Left ventricle myocardium inferior (tissue), 1 donor: ENCODE measurements at regions not wholly inside any gene's neighbourhood (a gene's known extent, or its start where the extent isn't known, plus 50 kb on each side); places are given as distances from the start of the nearest gene placed in this dataset.

Source experiments
- DNase-seq: peaks from one replicate; pipeline ENCODE4 v3.0.0-alpha.2; 2020
- H3K27ac ChIP-seq: fragments of 200-600 bp; replicated peaks from 2 replicates; pipeline ENCODE4 v1.8.0; 2021
- H3K27me3 ChIP-seq: fragments of 200-600 bp; 2 replicates; pipeline ENCODE4 v1.8.0; 2021; ENCODE audit warnings: low read depth
- H3K36me3 ChIP-seq: fragments of 200-600 bp; 2 replicates; pipeline ENCODE4 v1.8.0; 2021
- H3K4me1 ChIP-seq: fragments of 200-600 bp; 2 replicates; pipeline ENCODE4 v1.8.0; 2021
- H3K4me3 ChIP-seq: fragments of 200-600 bp; 2 replicates; pipeline ENCODE4 v1.8.0; 2021; ENCODE audit warnings: mild to moderate bottlenecking, moderate library complexity
- H3K9me3 ChIP-seq: fragments of 200-600 bp; replicated peaks from 2 replicates; pipeline ENCODE4 v1.8.0; 2021
- intact Hi-C: fragments of 100-400 bp; cut with micrococcal nuclease; formaldehyde crosslinking; loops from one replicate; pipeline ENCODE4 v1.11.0; 2022
- TF ChIP-seq, protein P1 (sequence below): fragments of 200-600 bp; IDR thresholded peaks from 2 replicates; pipeline ENCODE4 v1.8.0; 2021; ENCODE audit warnings: antibody characterized with exemption, mild to moderate bottlenecking, borderline replicate concordance
- donor health status: DM: no; HTN: yes; CAD: no; lungs with severe emphysema.

DNA sequence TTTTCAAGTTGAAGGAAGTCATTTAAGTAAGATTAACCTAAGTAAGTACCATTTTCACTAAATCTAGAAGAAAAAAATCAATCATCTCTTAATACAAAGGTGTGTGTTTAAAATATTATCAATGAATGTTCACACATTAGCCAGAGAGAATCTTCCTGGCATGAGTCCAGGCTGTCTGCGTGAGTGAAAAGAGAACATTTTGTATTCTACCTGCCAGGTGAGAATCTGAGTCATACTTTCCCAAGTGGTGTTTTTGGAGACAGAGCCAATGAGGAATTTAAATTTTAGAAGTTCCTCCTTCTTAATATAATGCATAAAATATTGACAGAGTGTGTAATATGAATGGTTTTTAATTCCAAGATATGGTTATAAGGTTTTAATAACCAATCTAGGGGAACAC is 371.8 kb upstream of the NR3C2 start:
- H3K9me3 ChIP-seq, result peaks cover 13% of the 10 kb centered on the region
- TF ChIP-seq, protein P1, sequence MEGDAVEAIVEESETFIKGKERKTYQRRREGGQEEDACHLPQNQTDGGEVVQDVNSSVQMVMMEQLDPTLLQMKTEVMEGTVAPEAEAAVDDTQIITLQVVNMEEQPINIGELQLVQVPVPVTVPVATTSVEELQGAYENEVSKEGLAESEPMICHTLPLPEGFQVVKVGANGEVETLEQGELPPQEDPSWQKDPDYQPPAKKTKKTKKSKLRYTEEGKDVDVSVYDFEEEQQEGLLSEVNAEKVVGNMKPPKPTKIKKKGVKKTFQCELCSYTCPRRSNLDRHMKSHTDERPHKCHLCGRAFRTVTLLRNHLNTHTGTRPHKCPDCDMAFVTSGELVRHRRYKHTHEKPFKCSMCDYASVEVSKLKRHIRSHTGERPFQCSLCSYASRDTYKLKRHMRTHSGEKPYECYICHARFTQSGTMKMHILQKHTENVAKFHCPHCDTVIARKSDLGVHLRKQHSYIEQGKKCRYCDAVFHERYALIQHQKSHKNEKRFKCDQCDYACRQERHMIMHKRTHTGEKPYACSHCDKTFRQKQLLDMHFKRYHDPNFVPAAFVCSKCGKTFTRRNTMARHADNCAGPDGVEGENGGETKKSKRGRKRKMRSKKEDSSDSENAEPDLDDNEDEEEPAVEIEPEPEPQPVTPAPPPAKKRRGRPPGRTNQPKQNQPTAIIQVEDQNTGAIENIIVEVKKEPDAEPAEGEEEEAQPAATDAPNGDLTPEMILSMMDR, result no peak
- no peaks in the 10 kb centered on the region for H3K4me1 ChIP-seq
- H3K36me3 ChIP-seq, result no peaks in the 10 kb centered on the region
- H3K27me3 ChIP-seq, result no peaks in the 10 kb centered on the region
- H3K27ac ChIP-seq, result no peak overlapping the region
- intact Hi-C loops, result no loop called here
- H3K4me3 ChIP-seq, result no peak overlapping the region
- no peak for DNase-seq

DNA sequence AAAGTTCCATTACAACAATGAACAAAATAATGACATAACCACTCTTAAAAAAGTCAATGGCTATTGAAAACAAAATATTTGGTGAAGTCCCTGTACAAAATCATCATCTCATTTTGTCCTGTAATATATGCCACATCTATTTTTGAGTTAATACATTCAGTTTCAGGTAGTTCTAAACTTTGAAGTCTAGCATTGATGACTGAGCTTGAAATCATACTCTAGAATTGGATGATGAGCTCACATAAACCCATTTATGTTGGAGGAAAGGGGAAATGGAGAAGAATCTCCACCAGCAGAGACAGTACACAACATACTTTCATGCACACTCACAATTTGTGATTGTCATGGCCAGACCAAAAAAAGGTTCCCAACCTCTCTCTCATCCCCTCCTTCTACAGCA is 371.1 kb upstream of the NR3C2 start:
- TF ChIP-seq, protein P1, result no peak
- Histone ChIP-seq H3K36me3 (no peaks in the 10 kb centered on the region), H3K27ac (no peak overlapping the region), H3K4me1 (no peaks in the 10 kb centered on the region), H3K4me3 (no peak overlapping the region), H3K9me3 (peaks cover 13% of the 10 kb centered on the region), H3K27me3 (no peaks in the 10 kb centered on the region)
- intact Hi-C loops, result no loop called here
- no peak for DNase-seq

DNA sequence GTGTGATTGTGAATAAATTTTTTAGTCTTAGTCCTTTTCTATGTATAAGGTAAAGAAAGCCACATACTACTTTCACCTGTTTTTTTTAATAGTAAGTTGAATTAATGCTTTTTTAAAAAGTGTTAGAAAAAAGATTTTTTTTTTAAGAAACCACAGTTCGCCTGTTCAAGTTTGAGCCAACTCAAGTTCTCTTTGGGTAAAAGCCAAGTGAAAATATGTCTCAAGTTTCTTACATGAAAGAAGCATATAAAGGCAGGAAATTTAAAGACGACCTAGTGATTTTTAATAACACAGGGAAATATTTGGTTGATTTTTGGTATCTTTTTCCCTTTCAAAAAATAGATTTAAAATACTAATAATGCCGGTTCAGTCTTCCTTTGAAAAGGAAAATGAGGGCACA is 369.9 kb upstream of the NR3C2 start:
- peaks cover 10% of the 10 kb centered on the region for H3K9me3 ChIP-seq
- TF ChIP-seq, protein P1, result no peak
- H3K4me1 ChIP-seq, result no peaks in the 10 kb centered on the region
- intact Hi-C loops, result no loop called here
- H3K4me3 ChIP-seq, result no peak overlapping the region
- H3K27ac ChIP-seq, result no peak overlapping the region
- DNase-seq, result no peak
- H3K36me3 ChIP-seq, result no peaks in the 10 kb centered on the region
- H3K27me3 ChIP-seq, result no peaks in the 10 kb centered on the region

DNA sequence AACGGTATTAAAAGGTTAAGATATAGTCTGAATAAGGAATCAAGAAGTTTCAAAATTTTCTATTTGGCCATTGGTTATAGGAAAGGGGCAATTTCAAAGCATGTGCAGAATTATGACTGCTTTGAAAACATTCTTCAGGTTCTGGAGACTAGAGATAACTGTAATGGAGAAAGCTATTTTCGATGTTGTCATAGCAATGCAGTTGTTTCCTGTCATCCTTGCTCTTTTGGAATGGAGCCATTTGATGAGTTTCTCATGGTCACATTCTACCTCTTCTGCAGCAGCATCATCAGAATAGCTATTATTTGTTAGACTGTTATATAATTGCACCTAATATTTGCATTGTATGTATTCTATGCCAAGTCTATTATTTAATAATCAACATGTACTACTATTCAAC is 368.2 kb upstream of the NR3C2 start:
- peaks cover 10% of the 10 kb centered on the region for H3K9me3 ChIP-seq
- H3K36me3 ChIP-seq, result no peaks in the 10 kb centered on the region
- no peak for DNase-seq
- no peak overlapping the region for H3K4me3 ChIP-seq
- H3K27me3 ChIP-seq, result no peaks in the 10 kb centered on the region
- intact Hi-C loops, result no loop called here
- TF ChIP-seq, protein P1, result no peak
- no peak overlapping the region for H3K27ac ChIP-seq
- no peaks in the 10 kb centered on the region for H3K4me1 ChIP-seq

DNA sequence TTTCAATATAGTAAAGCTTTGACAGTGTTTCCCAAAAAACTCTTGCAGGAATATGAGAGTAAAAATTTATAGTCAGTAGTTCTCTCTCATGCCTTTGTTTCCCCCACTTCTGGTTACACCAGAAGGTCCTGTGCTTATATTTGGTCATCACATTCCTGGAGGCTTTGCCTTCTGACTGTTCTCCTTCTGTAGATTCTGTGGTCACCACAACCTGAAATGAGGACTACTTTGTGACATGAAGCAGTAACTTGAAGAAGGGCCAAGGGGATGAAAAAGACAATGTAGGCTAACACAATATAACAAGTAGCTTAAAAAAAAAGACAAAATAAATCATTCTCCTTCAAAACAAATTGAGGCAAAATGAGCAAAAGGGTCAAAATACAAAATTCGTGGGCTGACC is 366.2 kb upstream of the NR3C2 start:
- TF ChIP-seq, protein P1, result no peak

DNA sequence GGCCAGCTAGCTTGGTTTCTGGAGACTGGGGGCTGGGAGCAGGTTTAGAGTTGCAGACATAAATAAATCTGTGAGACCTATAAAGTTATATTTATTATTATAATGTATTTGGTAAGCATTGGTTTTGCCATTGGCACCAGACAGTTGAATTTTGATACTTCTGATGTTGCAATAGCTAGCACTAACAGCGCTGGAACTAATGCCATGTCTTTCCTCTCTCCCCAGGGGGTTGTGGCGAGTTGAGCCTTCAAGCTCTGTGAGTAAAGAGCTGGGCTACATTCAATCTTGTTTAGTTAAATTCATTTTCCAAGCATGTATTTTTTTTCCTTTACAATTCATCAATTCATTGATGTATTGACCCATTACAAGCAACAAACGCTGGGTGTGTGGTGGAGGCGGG is 358.7 kb upstream of the NR3C2 start:
- Histone ChIP-seq H3K9me3 (no peaks in the 10 kb centered on the region), H3K27me3 (no peaks in the 10 kb centered on the region), H3K27ac (no peak overlapping the region), H3K4me3 (no peak overlapping the region), H3K36me3 (no peaks in the 10 kb centered on the region), H3K4me1 (peaks cover under 1% of the 10 kb centered on the region)
- intact Hi-C loops, result no loop called here
- DNase-seq, result no peak
- TF ChIP-seq, protein P1, result no peak

More for the DNA sequence above, 366.2 kb upstream of the NR3C2 start:
- H3K9me3 ChIP-seq, result peaks cover 10% of the 10 kb centered on the region
- intact Hi-C loops, result no loop called here
- H3K27ac ChIP-seq, result no peak overlapping the region
- no peak overlapping the region for H3K4me3 ChIP-seq
- H3K27me3 ChIP-seq, result no peaks in the 10 kb centered on the region
- H3K4me1 ChIP-seq, result no peaks in the 10 kb centered on the region
- H3K36me3 ChIP-seq, result no peaks in the 10 kb centered on the region
- no peak for DNase-seq
